Ramos (cell line): ENCODE measurements at regions not wholly inside any gene's neighbourhood (a gene's known extent, or its start where the extent isn't known, plus 50 kb on each side); places are given as distances from the start of the nearest gene placed in this dataset.

Experiments
- in situ Hi-C: fragments of 300-500 bp; cut with MboI; formaldehyde crosslinking; loops from one replicate; pipeline ENCODE4 v1.14.3; 2022; ENCODE audit warnings: low sequenced_read_pairs; ENCODE audit not compliant: unreplicated experiment

GRCh38 chr2:117169036-117169765 lies 645.3 kb upstream of the DDX18 start:
- in situ Hi-C loops: no loop called here

GRCh38 chr2:117170897-117171296 lies 643.6 kb upstream of the DDX18 start:
- in situ Hi-C loops: no loop called here

- in situ Hi-C loops: no loop called here
These were observed 635.1 kb upstream of the DDX18 start for GRCh38 chr2:117179405-117179804.

- in situ Hi-C loops: no loop called here
These were observed 623.5 kb upstream of the DDX18 start for GRCh38 chr2:117190856-117191559.

- in situ Hi-C loops: no loop called here
These were observed 619.1 kb upstream of the DDX18 start for GRCh38 chr2:117195381-117195780.

- in situ Hi-C loops: no loop called here
These were observed 615.0 kb upstream of the DDX18 start for GRCh38 chr2:117199511-117199910.

GRCh38 chr2:117212562-117212961 lies 601.9 kb upstream of the DDX18 start:
- in situ Hi-C loops: no loop called here

- in situ Hi-C loops: no loop called here
These were observed 597.3 kb upstream of the DDX18 start for GRCh38 chr2:117217145-117217544.

- in situ Hi-C loops: no loop called here
These were observed 591.7 kb upstream of the DDX18 start for GRCh38 chr2:117222809-117223208.

- in situ Hi-C loops: no loop called here
These were observed 582.2 kb upstream of the DDX18 start for GRCh38 chr2:117232305-117232704.

- in situ Hi-C loops: no loop called here
These were observed 557.1 kb upstream of the DDX18 start for GRCh38 chr2:117257362-117257761.

- in situ Hi-C loops: no loop called here
These were observed 544.9 kb upstream of the DDX18 start for GRCh38 chr2:117269574-117269973.

GRCh38 chr2:117271631-117272030 lies 542.9 kb upstream of the DDX18 start:
- in situ Hi-C loops: no loop called here

- in situ Hi-C loops: no loop called here
These were observed 541.4 kb upstream of the DDX18 start for GRCh38 chr2:117273009-117273671.

GRCh38 chr2:117293012-117293411 lies 521.5 kb upstream of the DDX18 start:
- in situ Hi-C loops: no loop called here

- in situ Hi-C loops: no loop called here
These were observed 515.0 kb upstream of the DDX18 start for GRCh38 chr2:117299451-117299850.

- in situ Hi-C loops: no loop called here
These were observed 505.4 kb upstream of the DDX18 start for GRCh38 chr2:117308861-117309770.

- in situ Hi-C loops: no loop called here
These were observed 492.7 kb upstream of the DDX18 start for GRCh38 chr2:117321816-117322215.

- in situ Hi-C loops: no loop called here
These were observed 491.2 kb upstream of the DDX18 start for GRCh38 chr2:117323331-117323730.

- in situ Hi-C loops: no loop called here
These were observed 483.9 kb upstream of the DDX18 start for GRCh38 chr2:117330641-117331040.
